NT2/D1 (cell line): ENCODE measurements at regions not wholly inside any gene's neighbourhood (a gene's known extent, or its start where the extent isn't known, plus 50 kb on each side); places are given as distances from the start of the nearest gene placed in this dataset.
"Not testable (repeated sequence)": the region's sequence is repeated elsewhere in the genome, so short reads cannot be mapped to it uniquely, and the experiment has no call there.

ENCODE experiments used
- DNase-seq: peaks from one replicate; pipeline ENCODE4 v3.0.0-alpha.2; 2011; ENCODE audit warnings: low read depth, low spot score
- H3K27me3 ChIP-seq: 2 replicates; pipeline ENCODE4 v1.6.0; 2011; ENCODE audit warnings: mild to moderate bottlenecking; ENCODE audit not compliant: insufficient read length, insufficient read depth
- H3K36me3 ChIP-seq: 2 replicates; pipeline ENCODE4 v1.6.1; 2011; ENCODE audit warnings: mild to moderate bottlenecking, low read length, mixed read lengths; ENCODE audit not compliant: insufficient read depth, insufficient read length
- H3K4me1 ChIP-seq: 2 replicates; pipeline ENCODE4 v1.5.1; 2011; ENCODE audit not compliant: insufficient read depth, insufficient read length
- H3K4me3 ChIP-seq: 2 replicates; pipeline ENCODE4 v1.5.1; 2011; ENCODE audit warnings: low read depth; ENCODE audit not compliant: insufficient read length
- H3K9ac ChIP-seq: 2 replicates; pipeline ENCODE4 v1.6.0; 2011; ENCODE audit warnings: low read depth; ENCODE audit not compliant: insufficient read length
- H3K9me3 ChIP-seq: 2 replicates; pipeline ENCODE4 v1.5.1; 2011; ENCODE audit warnings: mild to moderate bottlenecking, low read length; ENCODE audit not compliant: insufficient read depth
- SUZ12 ChIP-seq: IDR thresholded peaks from 2 replicates; pipeline ENCODE4 v1.6.1; 2011; ENCODE audit not compliant: insufficient read length, insufficient read depth; ENCODE audit errors: extremely low read depth
- YY1 ChIP-seq: IDR thresholded peaks from 2 replicates; pipeline ENCODE4 v1.6.1; 2011; ENCODE audit not compliant: insufficient read length, insufficient read depth
- ZNF274 ChIP-seq: IDR thresholded peaks from 2 replicates; pipeline ENCODE4 v1.6.1; 2011; ENCODE audit warnings: mild to moderate bottlenecking, low read depth, low read length

- no peak for DNase-seq
- no peaks in the 10 kb centered on the region; the same call in 1 of the 2 replicates for H3K9me3 ChIP-seq
- TF ChIP-seq SUZ12: no peak
- no peaks in the 10 kb centered on the region for H3K27me3 ChIP-seq
- no peak overlapping the region for H3K9ac ChIP-seq
- no peak overlapping the region for H3K4me3 ChIP-seq
- no peaks in the 10 kb centered on the region for H3K36me3 ChIP-seq
- no peaks in the 10 kb centered on the region for H3K4me1 ChIP-seq
These were observed 334.2 kb downstream of the NUP35 start for GRCh38 chr2:183458460-183458859.

- Histone ChIP-seq H3K27me3 (no peaks in the 10 kb centered on the region), H3K36me3 (no peaks in the 10 kb centered on the region), H3K4me1 (no peaks in the 10 kb centered on the region), H3K9me3 (no peaks in the 10 kb centered on the region; the same call in 1 of the 2 replicates), H3K9ac (no peak overlapping the region), H3K4me3 (no peak overlapping the region)
- DNase-seq: no peak
- TF ChIP-seq SUZ12: no peak
- no peak for TF ChIP-seq YY1
- TF ChIP-seq ZNF274: no peak
These were observed 335.2 kb downstream of the NUP35 start for GRCh38 chr2:183459466-183459865.

- Histone ChIP-seq H3K4me1 (no peaks in the 10 kb centered on the region), H3K9ac (no peak overlapping the region), H3K27me3 (no peaks in the 10 kb centered on the region), H3K4me3 (no peak overlapping the region), H3K36me3 (no peaks in the 10 kb centered on the region), H3K9me3 (no peaks in the 10 kb centered on the region; the same call in 1 of the 2 replicates)
- no peak for DNase-seq
- TF ChIP-seq YY1: no peak
- TF ChIP-seq SUZ12: no peak
- no peak for TF ChIP-seq ZNF274
These were observed 339.6 kb downstream of the NUP35 start for GRCh38 chr2:183463821-183464220.

- no peaks in the 10 kb centered on the region for H3K4me1 ChIP-seq
- TF ChIP-seq ZNF274: no peak
- no peak for TF ChIP-seq YY1
- no peak for TF ChIP-seq SUZ12
- H3K27me3 ChIP-seq: no peaks in the 10 kb centered on the region
- H3K9ac ChIP-seq: no peak overlapping the region
- H3K36me3 ChIP-seq: no peaks in the 10 kb centered on the region
- DNase-seq: no peak
- no peak overlapping the region for H3K4me3 ChIP-seq
- H3K9me3 ChIP-seq: peaks cover 4% of the 10 kb centered on the region; the same call in 1 of the 2 replicates
These were observed 340.8 kb downstream of the NUP35 start for GRCh38 chr2:183465048-183465447.

- no peaks in the 10 kb centered on the region for H3K36me3 ChIP-seq
- H3K9me3 ChIP-seq: peaks cover under 1% of the 10 kb centered on the region
- no peak for DNase-seq
- TF ChIP-seq YY1: no peak
- TF ChIP-seq SUZ12: no peak
- TF ChIP-seq ZNF274: no peak
- H3K4me1 ChIP-seq: peaks cover 9% of the 10 kb centered on the region
- no peak overlapping the region for H3K4me3 ChIP-seq
- H3K9ac ChIP-seq: no peak overlapping the region
- H3K27me3 ChIP-seq: no peaks in the 10 kb centered on the region
These were observed 350.9 kb downstream of the NUP35 start for GRCh38 chr2:183474912-183475695.

- Histone ChIP-seq H3K4me3 (no peak overlapping the region), H3K4me1 (peaks cover 6% of the 10 kb centered on the region), H3K27me3 (no peaks in the 10 kb centered on the region), H3K9me3 (no peaks in the 10 kb centered on the region; the same call in none of the 2 replicates), H3K9ac (no peak overlapping the region), H3K36me3 (no peaks in the 10 kb centered on the region)
- no peak for TF ChIP-seq SUZ12
- TF ChIP-seq ZNF274: no peak
- no peak for TF ChIP-seq YY1
- no peak for DNase-seq
These were observed 352.2 kb downstream of the NUP35 start for GRCh38 chr2:183476490-183476889.

- Histone ChIP-seq H3K4me3 (no peak overlapping the region), H3K9ac (no peak overlapping the region), H3K9me3 (no peaks in the 10 kb centered on the region; the same call in none of the 2 replicates), H3K27me3 (no peaks in the 10 kb centered on the region), H3K4me1 (no peaks in the 10 kb centered on the region), H3K36me3 (no peaks in the 10 kb centered on the region)
- TF ChIP-seq ZNF274 (no peak), YY1 (no peak), SUZ12 (no peak)
- DNase-seq: peak; percentile 3
These were observed 353.1 kb downstream of the NUP35 start for GRCh38 chr2:183477296-183477695.

- not testable (repeated sequence) for H3K4me3 ChIP-seq, H3K4me1 ChIP-seq, H3K9me3 ChIP-seq, H3K9ac ChIP-seq, DNase-seq, H3K36me3 ChIP-seq, H3K27me3 ChIP-seq
These were observed 354.8 kb downstream of the NUP35 start for GRCh38 chr2:183478941-183479595.
